Duodenal mucosa (tissue), 2 donors: ENCODE measurements at regions not wholly inside any gene's neighbourhood (a gene's known extent, or its start where the extent isn't known, plus 50 kb on each side); places are given as distances from the start of the nearest gene placed in this dataset.

Source experiments
- H3K27ac ChIP-seq: one replicate; pipeline ENCODE4 v1.7.0; 2013; ENCODE audit warnings: low read depth, low read length
- H3K27me3 ChIP-seq, 2 donors: one replicate each; pipeline ENCODE4 v1.7.0; 2013; ENCODE audit warnings: low read length in 2 of 2, control low read depth in 1 of 2; ENCODE audit not compliant: insufficient read depth in 2 of 2, control insufficient read depth in 1 of 2
- H3K36me3 ChIP-seq, 2 donors: one replicate each; pipeline ENCODE4 v1.7.0; 2013; ENCODE audit warnings: low read length in 2 of 2, control low read depth in 1 of 2; ENCODE audit not compliant: insufficient read depth in 2 of 2, control insufficient read depth in 1 of 2
- H3K4me1 ChIP-seq, 2 donors: one replicate each; pipeline ENCODE4 v1.7.0; 2013; ENCODE audit warnings: low read length in 2 of 2, control low read depth in 1 of 2; ENCODE audit not compliant: insufficient read depth in 2 of 2, control insufficient read depth in 1 of 2
- H3K4me3 ChIP-seq, 2 donors: one replicate each; pipeline ENCODE4 v1.7.0; 2013; ENCODE audit warnings: low read length in 2 of 2, low read depth in 1 of 2
- H3K9ac ChIP-seq, 2 donors: one replicate each; pipeline ENCODE4 v1.7.0; 2013; ENCODE audit warnings: low read length in 2 of 2, low read depth in 1 of 2
- H3K9me3 ChIP-seq, 2 donors: one replicate each; pipeline ENCODE4 v1.7.0; 2013; ENCODE audit warnings: low read length in 2 of 2, control low read depth in 1 of 2; ENCODE audit not compliant: control insufficient read depth in 1 of 2

GRCh38 chr10:42979721-42980467, 97.0 kb upstream of the RET start:
- Histone ChIP-seq H3K27me3 (no peaks in the 10 kb centered on the region), H3K9me3 (no peaks in the 10 kb centered on the region), H3K36me3 (no peaks in the 10 kb centered on the region), H3K4me3 (no peak overlapping the region), H3K4me1 (peaks cover 4 to 8% of the 10 kb centered on the region in 2 donors), H3K27ac (no peak overlapping the region), H3K9ac (no peak overlapping the region)

DNA sequence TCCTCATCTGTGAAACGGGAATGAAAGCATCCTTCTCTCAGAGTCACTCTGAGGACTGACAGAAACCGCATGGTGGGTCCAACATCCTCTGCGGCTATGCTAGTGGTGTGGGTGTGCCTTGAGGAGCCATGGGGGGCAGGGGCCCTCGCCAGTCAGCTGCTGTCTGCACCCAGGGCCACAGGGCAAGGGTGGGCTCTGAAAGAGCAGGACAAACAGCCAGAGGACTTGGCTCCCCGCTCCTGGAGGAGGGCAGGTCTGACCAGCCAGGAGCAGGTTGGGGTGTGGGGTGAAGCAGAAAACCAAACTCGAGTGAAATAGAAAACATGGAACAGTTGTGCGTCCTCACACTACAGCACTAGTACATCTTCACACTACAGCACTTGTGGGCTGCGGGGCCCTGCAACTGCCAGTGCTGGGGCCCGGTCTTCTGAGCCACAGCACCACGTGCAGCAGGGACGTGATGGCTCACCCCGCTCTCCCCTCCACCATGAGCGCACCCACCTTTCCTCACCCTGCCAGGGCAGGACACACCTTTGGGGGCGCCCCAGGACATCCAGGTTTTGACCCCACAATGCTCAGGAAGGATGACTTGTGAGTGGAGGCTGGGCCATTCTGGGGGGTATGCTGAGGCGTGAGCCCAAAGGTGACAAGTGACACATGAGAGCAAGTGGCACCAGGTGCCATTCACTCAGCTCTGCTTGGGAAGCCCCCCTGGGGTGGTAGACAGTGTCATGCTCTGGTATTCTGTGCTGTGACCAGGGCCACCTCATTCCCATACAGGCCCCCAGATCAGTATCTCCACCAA, 96.1 kb upstream of the RET start:
- H3K27me3 ChIP-seq: no peaks in the 10 kb centered on the region
- peaks cover 4 to 8% of the 10 kb centered on the region in 2 donors for H3K4me1 ChIP-seq
- no peak overlapping the region for H3K27ac ChIP-seq
- no peaks in the 10 kb centered on the region for H3K9me3 ChIP-seq
- H3K9ac ChIP-seq: no peak overlapping the region
- no peak overlapping the region for H3K4me3 ChIP-seq
- no peaks in the 10 kb centered on the region for H3K36me3 ChIP-seq

DNA sequence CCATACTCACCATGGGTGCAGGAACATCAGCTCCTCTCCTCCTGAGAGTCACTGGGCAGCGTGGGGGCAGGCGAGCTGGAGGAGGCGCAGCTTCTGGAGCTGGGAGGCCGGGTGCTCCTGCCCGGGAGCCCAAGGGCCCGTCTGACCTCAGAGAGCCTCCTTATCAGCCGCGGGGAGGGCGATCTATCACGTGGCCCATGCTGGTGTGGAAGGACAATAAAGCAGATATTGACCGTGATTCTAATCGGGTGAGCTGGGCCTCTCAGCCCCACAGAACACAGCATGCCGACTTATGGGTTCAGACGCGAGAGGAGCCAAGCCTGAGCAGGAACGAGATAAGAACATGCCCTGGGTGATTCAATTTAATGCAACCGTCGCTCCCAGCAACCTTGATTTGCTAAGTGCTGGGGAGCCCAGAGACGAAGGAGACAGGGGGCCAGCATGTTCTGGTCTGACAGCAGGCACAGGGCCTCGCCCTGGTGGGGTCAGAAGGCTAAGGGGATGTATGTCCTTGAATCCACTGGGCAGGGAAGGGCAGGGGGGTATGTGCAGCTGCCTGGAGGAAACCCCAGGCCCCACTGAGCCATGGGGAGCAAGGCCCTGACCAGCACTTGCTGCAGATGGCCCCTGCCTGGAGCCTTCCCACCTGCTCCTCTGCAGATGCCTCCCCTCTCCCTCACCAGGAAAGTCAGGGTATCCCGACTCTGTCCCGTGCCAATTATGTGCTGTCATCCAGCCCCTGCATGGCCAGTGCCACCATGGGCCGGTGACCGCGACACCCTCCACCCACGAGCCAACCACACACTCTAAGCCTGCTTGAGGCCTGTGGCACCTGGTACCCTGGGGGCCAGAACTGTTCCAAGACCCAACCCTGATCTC, 95.3 kb upstream of the RET start:
- Histone ChIP-seq H3K4me1 (peaks cover 4 to 8% of the 10 kb centered on the region in 2 donors), H3K36me3 (no peaks in the 10 kb centered on the region), H3K4me3 (no peak overlapping the region), H3K9ac (no peak overlapping the region), H3K27ac (no peak overlapping the region), H3K27me3 (no peaks in the 10 kb centered on the region), H3K9me3 (no peaks in the 10 kb centered on the region)

GRCh38 chr10:42982891-42983506, 93.9 kb upstream of the RET start:
- no peaks in the 10 kb centered on the region for H3K27me3 ChIP-seq
- no peak overlapping the region for H3K4me3 ChIP-seq
- peaks cover 4 to 8% of the 10 kb centered on the region in 2 donors for H3K4me1 ChIP-seq
- no peaks in the 10 kb centered on the region for H3K36me3 ChIP-seq
- no peak overlapping the region for H3K9ac ChIP-seq
- no peaks in the 10 kb centered on the region for H3K9me3 ChIP-seq
- no peak overlapping the region for H3K27ac ChIP-seq

- Histone ChIP-seq H3K9ac (no peak overlapping the region), H3K9me3 (no peaks in the 10 kb centered on the region), H3K4me3 (no peak overlapping the region), H3K27me3 (no peaks in the 10 kb centered on the region), H3K36me3 (no peaks in the 10 kb centered on the region), H3K4me1 (peaks cover 4 to 8% of the 10 kb centered on the region in 2 donors), H3K27ac (no peak overlapping the region)
These were observed 93.3 kb upstream of the RET start for GRCh38 chr10:42983591-42983990.

DNA sequence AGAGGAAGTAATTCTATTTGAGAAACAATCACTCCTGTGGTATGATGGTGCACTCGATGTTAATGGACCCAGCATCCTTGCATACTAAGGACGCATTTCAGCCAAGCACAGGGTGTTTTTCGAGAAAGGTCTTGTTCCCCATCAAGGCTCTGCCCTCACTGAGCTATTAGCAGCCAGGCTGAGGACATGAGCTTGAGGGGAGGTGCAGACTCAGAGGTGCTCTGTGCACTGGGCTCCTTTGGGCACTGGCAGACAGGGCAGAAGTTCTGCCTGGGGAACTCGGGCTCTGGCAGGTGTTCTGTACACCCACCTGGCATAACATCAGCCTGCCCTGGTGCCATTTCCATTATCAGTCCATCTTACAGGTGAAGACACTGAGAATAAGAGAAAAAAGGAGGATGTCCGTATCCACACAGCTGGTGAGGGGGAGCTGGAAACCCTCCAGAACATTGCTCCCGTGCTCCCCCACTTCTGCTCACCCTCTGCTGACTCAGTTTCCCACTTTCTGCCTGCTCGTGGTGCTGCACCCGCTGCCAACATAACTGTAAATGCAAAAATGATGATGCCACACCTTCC, 92.7 kb upstream of the RET start:
- Histone ChIP-seq H3K9me3 (no peaks in the 10 kb centered on the region), H3K27ac (no peak overlapping the region), H3K9ac (no peak overlapping the region), H3K4me3 (no peak overlapping the region), H3K27me3 (no peaks in the 10 kb centered on the region), H3K36me3 (no peaks in the 10 kb centered on the region), H3K4me1 (peaks cover 4 to 8% of the 10 kb centered on the region in 2 donors)

GRCh38 chr10:42984761-42985325, 92.0 kb upstream of the RET start:
- Histone ChIP-seq H3K27ac (no peak overlapping the region), H3K4me1 (peaks cover 4 to 8% of the 10 kb centered on the region in 2 donors)

DNA sequence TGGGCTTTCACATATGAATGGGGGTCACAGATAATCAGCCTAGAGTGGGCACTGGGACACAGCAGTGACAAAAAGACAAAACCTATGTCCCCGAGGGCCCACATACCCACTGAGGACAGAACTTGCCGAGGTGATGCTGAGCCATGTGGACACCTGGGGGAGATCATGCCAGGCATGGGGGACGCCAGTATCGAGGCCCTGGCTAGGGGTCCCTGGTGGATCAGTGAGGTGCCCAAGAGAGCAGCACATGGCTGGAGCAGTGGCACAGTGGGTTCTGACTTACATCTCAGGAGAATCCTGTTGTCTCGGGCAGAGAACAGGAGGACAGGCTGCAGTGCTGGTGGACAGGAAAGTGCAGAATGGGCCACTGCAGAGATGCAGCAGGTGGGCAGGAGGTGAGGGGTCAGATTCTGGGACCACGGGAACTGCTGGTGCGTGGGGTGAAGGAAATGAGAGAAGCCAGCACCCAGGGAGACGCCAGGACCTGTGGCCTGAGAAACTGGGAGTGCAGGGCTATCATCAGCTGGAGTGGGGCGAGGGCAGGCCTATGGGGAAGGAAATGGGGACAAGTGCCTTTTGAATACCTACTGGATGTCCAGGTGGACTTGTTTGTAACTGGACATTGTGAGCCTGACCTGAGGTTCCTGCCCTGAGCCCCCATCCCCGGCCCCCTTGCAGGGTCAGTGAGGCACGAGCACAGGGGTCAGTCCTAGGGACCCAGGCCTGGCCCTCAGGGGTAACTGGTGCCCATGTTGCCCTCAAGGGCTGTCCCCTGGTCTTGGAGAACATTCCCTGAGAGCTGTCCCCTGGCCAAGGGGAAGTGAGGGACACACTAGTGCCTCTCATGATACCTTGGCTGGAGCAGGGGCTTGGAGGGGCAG, 91.2 kb upstream of the RET start:
- no peak overlapping the region for H3K9ac ChIP-seq
- H3K4me3 ChIP-seq: no peak overlapping the region
- H3K9me3 ChIP-seq: no peaks in the 10 kb centered on the region
- no peaks in the 10 kb centered on the region for H3K36me3 ChIP-seq
- no peak overlapping the region for H3K27ac ChIP-seq
- H3K27me3 ChIP-seq: no peaks in the 10 kb centered on the region
- peaks cover 4 to 8% of the 10 kb centered on the region in 2 donors for H3K4me1 ChIP-seq

More at GRCh38 chr10:42984761-42985325, 92.0 kb upstream of the RET start:
- Histone ChIP-seq H3K9me3 (no peaks in the 10 kb centered on the region), H3K4me3 (no peak overlapping the region), H3K36me3 (no peaks in the 10 kb centered on the region), H3K27me3 (no peaks in the 10 kb centered on the region), H3K9ac (no peak overlapping the region)
